ENCODE measurements at regions not wholly inside any gene's neighbourhood (a gene's known extent, or its start where the extent isn't known, plus 50 kb on each side); places are given as distances from the start of the nearest gene placed in this dataset.

DNA sequence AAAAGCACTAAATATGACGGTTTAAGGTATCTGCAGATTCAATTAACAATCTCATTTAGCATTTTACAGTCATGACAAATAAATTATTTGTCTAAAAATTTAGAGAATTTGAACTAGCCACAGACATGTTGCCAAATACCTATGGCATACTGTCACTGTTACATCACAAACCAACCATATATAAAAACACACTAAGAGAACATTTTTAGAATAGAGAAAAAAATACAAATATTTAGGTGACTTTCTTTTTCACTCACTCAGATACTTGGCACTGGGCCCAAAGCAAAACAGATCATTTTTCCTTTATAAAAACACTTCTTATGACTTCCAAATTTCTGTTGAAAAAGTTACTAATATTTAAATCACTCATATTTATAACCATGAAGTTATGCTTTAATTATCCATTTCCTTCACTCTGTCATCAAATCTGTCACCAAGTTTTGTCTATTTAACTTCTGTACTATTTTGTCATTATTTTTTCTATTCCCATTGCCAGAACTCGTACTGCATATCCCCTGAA, 644.7 kb downstream of the OTOL1 start:
- TF ChIP-seq CTCF (IDR thresholded peaks at IDR 0.05) (no peak), POLR2A (IDR thresholded peaks at IDR 0.05) (no peak)
